Breast epithelium (tissue), 4 donors: ENCODE measurements at regions not wholly inside any gene's neighbourhood (a gene's known extent, or its start where the extent isn't known, plus 50 kb on each side); places are given as distances from the start of the nearest gene placed in this dataset.

Experiments used
- DNase-seq, 2 donors: peaks; one replicate each; pipeline ENCODE4 v3.0.0-alpha.2; 2019; ENCODE audit warnings: low spot score in 2 of 2
- H3K27ac ChIP-seq, 2 donors: fragments of 200-600 bp; sonication (generic) in 1 of 2; one replicate each; pipeline ENCODE4 v1.5.1; 2016 to 2019; ENCODE audit warnings: mild to moderate bottlenecking in 1 of 2
- H3K27me3 ChIP-seq, 2 donors: fragments of 200-600 bp; sonication (generic) in 1 of 2; one replicate each; pipeline versions ENCODE4 v1.5.1 to v1.6.0; 2017 to 2019; ENCODE audit warnings: control low read depth in 1 of 2, mild to moderate bottlenecking in 1 of 2
- H3K36me3 ChIP-seq: fragments of 200-600 bp; one replicate; pipeline ENCODE4 v1.5.1; 2019
- H3K4me1 ChIP-seq, 2 donors: fragments of 200-600 bp; sonication (generic); one replicate each; pipeline ENCODE4 v1.5.1; 2016 to 2019; ENCODE audit warnings: control low read depth in 1 of 2
- H3K4me3 ChIP-seq, 3 donors: fragments of 200-600 bp; sonication (generic); 1 replicate in 2 of 3; 2 replicates in 1 of 3; pipeline ENCODE4 v1.5.1; 2016 to 2019; ENCODE audit warnings: mild to moderate bottlenecking in 3 of 3, moderate library complexity in 2 of 3
- H3K9me3 ChIP-seq, 2 donors: fragments of 200-600 bp; sonication (generic) in 1 of 2; one replicate each; pipeline ENCODE4 v1.5.1; 2016 to 2019; ENCODE audit warnings: control low read depth in 1 of 2
- CTCF ChIP-seq, 3 donors: fragments of 450-650 bp; IDR thresholded peaks; one replicate each; pipeline ENCODE4 v1.5.1; 2016 to 2017; ENCODE audit warnings: antibody characterized with exemption in 3 of 3, mild to moderate bottlenecking in 3 of 3, moderate library complexity in 3 of 3
- POLR2A ChIP-seq: fragments of 450-650 bp; IDR thresholded peaks from one replicate; pipeline ENCODE4 v1.6.1; 2016; ENCODE audit warnings: antibody characterized with exemption, mild to moderate bottlenecking, moderate library complexity
- POLR2AphosphoS5 ChIP-seq, 3 donors: sonication (generic); formaldehyde crosslinking; IDR thresholded peaks; one replicate each; pipeline ENCODE4 v1.6.1; 2017; ENCODE audit warnings: antibody characterized with exemption in 3 of 3
- intact Hi-C: fragments of 100-400 bp; cut with DNase I; formaldehyde crosslinking; loops from one replicate; pipeline ENCODE4 v1.15.1; 2023; ENCODE audit warnings: low total_unique reads

GRCh38 chr10:106320876-106321275, 843.6 kb downstream of the SORCS1 start:
- peaks cover 0 to 3% of the 10 kb centered on the region in 2 donors for H3K9me3 ChIP-seq
- H3K36me3 ChIP-seq: no peaks in the 10 kb centered on the region
- DNase-seq: no peak
- intact Hi-C loops: no loop called here
- no peaks in the 10 kb centered on the region for H3K4me1 ChIP-seq
- H3K4me3 ChIP-seq: no peak overlapping the region
- TF ChIP-seq POLR2A (no peak), CTCF (IDR thresholded peaks at IDR 0.05) (no peak), POLR2AphosphoS5 (IDR thresholded peaks at IDR 0.05) (no peak)
- H3K27me3 ChIP-seq: no peaks in the 10 kb centered on the region
- H3K27ac ChIP-seq: no peak overlapping the region

- no peak for TF ChIP-seq POLR2A
- intact Hi-C loops: no loop called here
- Histone ChIP-seq H3K36me3 (no peaks in the 10 kb centered on the region), H3K4me3 (no peak overlapping the region), H3K4me1 (no peaks in the 10 kb centered on the region), H3K27ac (no peak overlapping the region), H3K9me3 (no peaks in the 10 kb centered on the region), H3K27me3 (no peaks in the 10 kb centered on the region)
- no peak for DNase-seq
Measured at GRCh38 chr10:106320078-106320477, 844.4 kb downstream of the SORCS1 start.

GRCh38 chr10:106317554-106317953, 847.0 kb downstream of the SORCS1 start:
- Histone ChIP-seq H3K9me3 (no peaks in the 10 kb centered on the region), H3K27ac (no peak overlapping the region), H3K27me3 (no peaks in the 10 kb centered on the region), H3K36me3 (no peaks in the 10 kb centered on the region), H3K4me3 (no peak overlapping the region), H3K4me1 (no peaks in the 10 kb centered on the region)
- no peak for TF ChIP-seq POLR2A
- no peak for TF ChIP-seq POLR2AphosphoS5 (IDR thresholded peaks at IDR 0.05)
- no peak for TF ChIP-seq CTCF (IDR thresholded peaks at IDR 0.05)
- intact Hi-C loops: no loop called here
- no peak for DNase-seq

- Histone ChIP-seq H3K4me1 (no peaks in the 10 kb centered on the region), H3K9me3 (no peaks in the 10 kb centered on the region), H3K4me3 (no peak overlapping the region), H3K27ac (no peak overlapping the region), H3K36me3 (no peaks in the 10 kb centered on the region), H3K27me3 (no peaks in the 10 kb centered on the region)
- intact Hi-C loops: no loop called here
- DNase-seq: no peak
- TF ChIP-seq CTCF (IDR thresholded peaks at IDR 0.05) (no peak), POLR2AphosphoS5 (IDR thresholded peaks at IDR 0.05) (no peak), POLR2A (no peak)
Measured at GRCh38 chr10:106313041-106313440, 851.5 kb downstream of the SORCS1 start.

GRCh38 chr10:106312087-106312486, 852.4 kb downstream of the SORCS1 start:
- no peak for DNase-seq
- H3K4me1 ChIP-seq: no peaks in the 10 kb centered on the region
- H3K9me3 ChIP-seq: no peaks in the 10 kb centered on the region
- no peaks in the 10 kb centered on the region for H3K36me3 ChIP-seq
- TF ChIP-seq POLR2A: no peak
- no peak for TF ChIP-seq POLR2AphosphoS5 (IDR thresholded peaks at IDR 0.05)
- TF ChIP-seq CTCF (IDR thresholded peaks at IDR 0.05): no peak
- no peak overlapping the region for H3K4me3 ChIP-seq
- H3K27me3 ChIP-seq: no peaks in the 10 kb centered on the region
- no peak overlapping the region for H3K27ac ChIP-seq
- intact Hi-C loops: no loop called here

- intact Hi-C loops: no loop called here
- Histone ChIP-seq H3K27me3 (no peaks in the 10 kb centered on the region), H3K36me3 (no peaks in the 10 kb centered on the region), H3K4me1 (no peaks in the 10 kb centered on the region), H3K27ac (no peak overlapping the region), H3K4me3 (no peak overlapping the region), H3K9me3 (no peaks in the 10 kb centered on the region)
- DNase-seq: no peak
- TF ChIP-seq POLR2A: no peak
- no peak for TF ChIP-seq POLR2AphosphoS5 (IDR thresholded peaks at IDR 0.05)
- TF ChIP-seq CTCF (IDR thresholded peaks at IDR 0.05): no peak
Measured at GRCh38 chr10:106311590-106311989, 852.9 kb downstream of the SORCS1 start.
